GM19239 (cell line): ENCODE measurements at regions not wholly inside any gene's neighbourhood (a gene's known extent, or its start where the extent isn't known, plus 50 kb on each side); places are given as distances from the start of the nearest gene placed in this dataset.
"Not testable (repeated sequence)": the region's sequence is repeated elsewhere in the genome, so short reads cannot be mapped to it uniquely, and the experiment has no call there.

ENCODE experiments used
- DNase-seq: peaks from one replicate; pipeline ENCODE4 v3.0.0; 2011; ENCODE audit warnings: low spot score; ENCODE audit not compliant: insufficient read length
- FAIRE-seq: peaks from 2 replicates; lab custom pipeline; 2011; peaks lifted over from hg19 to GRCh38; lab: Jason Lieb, UNC

DNA sequence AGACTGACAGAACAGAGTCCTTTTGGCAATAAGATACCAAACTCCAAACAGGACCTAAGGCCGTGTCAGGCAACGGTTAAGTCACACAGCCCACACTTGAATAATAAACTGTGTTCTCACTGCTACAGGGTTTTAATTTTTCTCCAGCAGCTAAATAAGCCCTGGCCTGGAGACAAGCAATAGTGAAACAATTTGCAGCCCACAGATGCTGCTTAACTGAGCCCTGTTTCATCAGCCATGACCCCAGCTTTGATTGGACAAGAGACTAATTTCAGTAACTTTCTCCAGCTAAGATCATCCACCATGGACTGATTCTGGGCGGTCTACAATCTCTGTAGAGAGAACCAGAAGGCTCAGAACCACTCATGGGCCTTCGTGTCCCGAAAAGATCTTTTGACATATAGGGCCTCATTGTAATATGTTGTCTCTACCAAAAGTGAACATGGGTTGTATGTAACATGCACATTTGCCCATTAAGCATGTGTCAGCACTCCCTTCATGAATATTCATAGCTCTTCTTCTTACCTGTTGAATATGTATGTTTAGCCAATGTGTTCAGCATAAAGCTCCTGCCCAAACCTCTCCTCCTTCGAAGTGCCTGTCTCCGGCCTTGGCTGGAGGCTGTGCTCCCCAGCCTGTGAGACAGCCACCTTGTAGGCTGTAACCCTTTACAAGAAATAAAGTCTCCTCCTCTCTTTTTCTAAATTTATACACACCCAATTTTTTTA lies 223.1 kb upstream of the AKR1E2 start:
- FAIRE-seq (no peak), DNase-seq (no peak)

DNA sequence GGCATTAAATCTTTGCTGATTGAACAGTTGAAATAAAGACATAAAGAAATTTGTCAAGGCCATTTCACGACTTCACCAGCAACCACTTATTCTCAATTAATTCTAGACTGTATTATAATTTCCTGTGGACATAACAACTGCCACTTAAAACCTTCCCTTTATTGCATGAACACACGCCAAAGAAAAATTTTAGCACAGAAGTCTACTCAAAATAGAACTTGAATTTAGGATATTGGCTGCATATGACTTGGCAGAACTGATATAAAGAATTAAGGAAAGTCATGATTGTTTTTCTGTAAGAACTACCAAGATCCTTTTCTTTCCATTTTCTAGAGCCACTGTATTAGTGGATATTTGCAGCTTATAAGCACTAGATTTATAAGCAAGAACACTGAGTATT lies 226.5 kb upstream of the AKR1E2 start:
- DNase-seq, result no peak
- no peak for FAIRE-seq

DNA sequence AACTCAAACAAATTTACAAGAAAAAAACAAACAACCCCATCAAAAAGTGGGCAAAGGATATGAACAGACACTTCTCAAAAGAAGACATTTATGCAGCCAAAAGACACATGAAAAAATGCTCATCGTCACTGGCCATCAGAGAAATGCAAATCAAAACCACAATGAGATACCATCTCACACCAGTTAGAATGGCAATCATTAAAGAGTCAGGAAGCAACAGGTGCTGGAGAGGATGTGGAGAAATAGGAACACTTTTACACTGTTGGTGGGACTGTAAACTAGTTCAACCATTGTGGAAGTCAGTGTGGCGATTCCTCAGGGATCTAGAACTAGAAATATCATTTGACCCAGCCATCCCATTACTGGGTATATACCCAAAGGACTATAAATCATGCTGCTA lies 228.1 kb upstream of the AKR1E2 start:
- DNase-seq, FAIRE-seq: not testable (repeated sequence)

DNA sequence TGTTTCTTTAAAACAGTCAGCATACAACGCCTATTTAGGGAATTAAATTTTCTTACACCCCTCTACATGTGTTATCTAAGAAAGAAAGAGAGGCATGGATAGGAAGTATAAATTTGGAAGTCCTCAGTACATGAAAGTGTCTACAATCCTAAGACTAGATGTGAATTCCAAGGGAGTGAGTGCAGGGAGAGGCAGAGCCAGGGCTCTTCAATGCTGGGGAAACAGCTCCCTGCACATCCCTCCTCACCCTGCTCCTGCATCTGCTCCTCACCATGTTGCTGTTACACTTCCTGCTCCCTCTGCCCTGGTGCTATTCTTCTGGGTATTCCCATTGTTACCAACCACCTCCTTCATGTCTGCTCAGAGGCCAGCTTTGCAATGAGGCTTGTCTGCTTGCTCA lies 229.1 kb upstream of the AKR1E2 start:
- FAIRE-seq (no peak), DNase-seq (no peak)

DNA sequence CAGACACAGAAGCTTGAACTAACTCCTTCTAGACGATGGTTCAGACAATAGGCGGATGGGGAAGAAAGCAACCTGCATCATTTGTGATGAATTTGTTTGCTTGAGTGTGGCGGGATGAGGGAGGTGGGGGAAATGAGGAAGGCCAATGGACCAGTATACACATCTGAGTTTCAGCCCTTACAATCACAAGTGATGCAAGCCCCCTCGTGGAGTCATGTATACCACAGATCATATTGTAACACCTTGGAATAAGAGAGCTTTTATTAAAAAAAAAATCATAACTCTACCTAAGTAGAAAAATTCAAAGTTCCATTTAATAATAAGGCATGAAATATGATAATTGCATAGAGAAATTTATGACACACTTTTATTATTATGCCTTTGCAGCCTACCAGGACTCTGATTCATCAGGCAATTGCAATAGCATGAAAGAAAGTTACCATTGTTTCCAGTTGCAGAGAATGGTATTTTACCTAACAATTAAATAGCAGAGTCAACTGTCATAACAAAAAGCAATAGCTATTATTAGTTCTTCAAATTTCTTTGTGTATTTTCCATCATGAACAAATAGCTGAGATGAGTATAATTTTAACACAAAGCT lies 230.2 kb upstream of the AKR1E2 start:
- DNase-seq, result no peak

DNA sequence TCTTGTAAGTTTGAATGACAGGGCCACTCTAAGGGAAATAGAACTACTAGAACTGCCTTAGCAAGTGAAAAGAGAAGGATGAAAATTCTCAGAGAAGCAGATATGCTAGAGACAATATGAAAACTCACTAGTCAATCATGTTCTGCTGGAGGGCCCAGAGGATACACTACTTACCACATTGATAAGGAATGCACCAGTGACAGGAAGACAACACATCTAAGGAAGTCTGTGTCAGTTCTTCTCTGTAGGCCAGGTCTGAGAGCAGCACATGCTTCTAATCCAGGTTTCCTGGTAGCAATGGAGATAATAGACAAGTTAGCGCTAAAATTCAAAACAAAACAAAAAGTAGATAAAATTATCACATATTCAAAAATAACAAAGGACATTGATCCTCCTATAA lies 235.2 kb upstream of the AKR1E2 start:
- DNase-seq (no peak), FAIRE-seq (no peak)

More for the DNA sequence above, 230.2 kb upstream of the AKR1E2 start:
- FAIRE-seq, result no peak

DNA sequence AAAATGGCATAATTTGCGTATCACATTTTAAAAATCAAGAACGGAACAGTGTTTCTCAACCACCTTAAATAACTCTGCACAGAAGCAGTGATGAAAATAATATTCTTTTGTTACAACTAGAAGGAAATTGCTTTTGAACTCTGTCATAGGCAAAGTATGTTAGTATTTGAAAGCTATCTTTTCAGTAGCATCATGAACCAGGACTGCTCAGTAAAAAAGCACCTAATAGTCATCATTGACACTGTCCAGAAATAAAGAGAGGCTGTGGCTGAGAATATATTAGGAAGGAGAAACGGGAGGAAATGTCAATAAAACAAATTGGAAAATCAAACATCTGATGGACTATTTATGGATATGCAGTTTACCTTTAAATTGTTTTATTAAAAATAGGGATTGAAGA lies 237.2 kb upstream of the AKR1E2 start:
- no peak for FAIRE-seq
- no peak for DNase-seq

DNA sequence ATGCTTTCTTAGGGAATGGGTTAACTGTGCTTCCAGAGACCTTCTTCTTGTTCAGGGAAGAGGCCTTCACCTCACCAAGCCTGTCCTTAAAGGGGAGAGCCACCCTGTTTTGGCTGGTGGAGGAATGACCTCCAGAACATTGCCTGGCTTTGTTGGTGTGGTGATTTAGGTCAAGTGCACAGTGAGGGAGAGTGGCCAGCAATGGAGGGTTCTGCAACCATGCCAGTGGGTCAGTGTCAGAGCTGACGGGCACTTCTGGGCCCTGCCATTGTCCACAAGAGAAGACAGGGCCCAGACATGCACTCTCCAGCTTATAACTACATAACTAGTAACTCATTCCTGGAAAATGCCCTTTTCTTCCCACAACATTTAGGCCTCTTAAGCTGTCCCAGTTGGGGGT lies 238.5 kb upstream of the AKR1E2 start:
- FAIRE-seq, result no peak
- DNase-seq, result no peak

DNA sequence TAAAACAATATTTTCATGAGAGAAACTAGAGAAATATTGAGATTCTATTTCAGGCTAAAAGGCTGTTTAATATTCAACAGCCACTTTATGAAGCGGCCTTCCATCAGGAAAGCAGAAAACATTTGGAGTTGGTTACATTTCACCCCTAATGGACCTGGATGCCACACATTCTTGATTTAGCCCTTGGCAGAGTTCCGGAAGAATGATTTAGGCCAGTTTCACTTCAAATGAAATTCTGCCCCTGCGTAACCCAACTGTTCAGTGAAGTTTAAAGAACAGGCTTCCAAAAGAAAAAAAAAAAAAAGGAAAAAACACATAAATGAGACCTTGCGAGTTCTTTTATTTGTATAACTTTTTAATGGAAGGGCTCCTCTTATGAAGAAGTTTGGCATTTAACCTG lies 239.2 kb upstream of the AKR1E2 start:
- DNase-seq (no peak), FAIRE-seq (no peak)

DNA sequence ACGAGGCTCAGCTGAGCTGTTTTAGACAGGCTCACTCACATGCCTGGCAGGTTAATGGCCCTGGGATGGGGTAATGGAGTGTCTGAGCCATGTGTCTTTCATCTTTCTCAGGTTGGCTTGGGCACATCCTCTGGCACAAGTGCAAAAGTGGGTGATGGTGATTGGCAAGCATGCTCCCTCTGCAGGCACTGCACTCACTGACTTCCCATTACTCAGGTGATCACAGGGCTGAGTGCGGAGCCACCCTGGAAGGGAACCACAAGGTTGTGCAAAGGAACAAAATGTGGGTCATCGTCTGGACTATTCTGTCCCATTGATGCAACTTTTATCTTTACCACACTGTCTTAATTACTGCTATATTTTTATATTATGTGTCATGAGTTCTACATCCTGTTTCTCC lies 244.1 kb upstream of the AKR1E2 start:
- no peak for DNase-seq
- no peak for FAIRE-seq

DNA sequence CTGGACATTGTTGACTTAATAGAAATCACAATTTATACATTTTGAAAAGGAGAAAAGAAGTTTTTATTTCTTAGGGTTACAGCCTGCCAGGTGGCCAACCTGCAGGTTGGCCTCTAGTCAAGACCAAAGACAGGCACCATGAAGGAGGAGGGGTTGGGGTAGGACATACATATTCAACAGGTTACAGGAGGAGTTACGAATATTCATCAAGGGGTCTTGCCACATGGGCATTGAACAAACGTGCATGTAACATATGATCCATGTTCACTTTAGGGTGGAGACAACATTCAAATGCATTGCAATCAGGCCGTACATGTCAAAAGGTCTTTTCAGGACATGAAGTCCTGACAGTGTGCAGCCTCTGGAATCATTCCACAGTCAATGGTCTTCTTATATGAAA lies 246.2 kb upstream of the AKR1E2 start:
- no peak for DNase-seq
- no peak for FAIRE-seq

DNA sequence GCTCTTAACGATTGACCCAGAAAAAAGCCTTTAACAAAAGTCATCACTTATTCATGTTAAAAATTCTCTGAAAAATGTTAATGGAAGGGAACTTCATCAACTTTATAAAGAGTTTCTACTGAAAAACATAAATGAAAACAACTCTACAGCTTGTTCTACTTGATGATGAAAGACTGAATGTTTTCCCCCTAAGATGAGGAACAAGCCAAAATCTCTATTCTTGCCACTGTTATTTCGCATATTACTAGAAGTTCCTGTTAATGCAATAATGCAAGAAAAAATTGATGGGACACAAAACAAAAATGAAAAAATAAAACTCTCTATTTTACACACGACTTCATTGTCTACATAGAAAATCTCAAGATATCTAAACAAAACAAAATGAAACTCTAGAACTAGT lies 249.8 kb upstream of the AKR1E2 start:
- FAIRE-seq (no peak), DNase-seq (no peak)

DNA sequence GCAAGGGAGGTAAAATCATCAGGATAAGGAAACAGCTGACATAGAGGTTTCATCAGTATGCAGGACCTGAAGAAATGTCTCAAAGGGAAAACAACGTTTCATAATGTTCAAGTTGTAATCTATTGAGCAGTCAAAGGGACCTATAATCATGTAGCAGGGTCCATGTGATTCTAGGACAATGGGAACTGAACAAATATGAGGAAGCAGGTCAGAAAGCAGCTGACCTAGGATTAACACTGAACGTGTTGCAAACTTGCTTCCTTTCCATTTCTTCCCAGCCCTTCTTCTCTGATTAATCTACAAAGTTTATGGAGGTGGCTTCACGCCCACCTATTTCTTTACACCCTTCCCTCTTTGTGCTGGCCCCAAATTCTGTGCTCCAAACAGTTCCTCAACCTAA lies 256.9 kb upstream of the AKR1E2 start:
- FAIRE-seq, result no peak
- DNase-seq, result no peak

DNA sequence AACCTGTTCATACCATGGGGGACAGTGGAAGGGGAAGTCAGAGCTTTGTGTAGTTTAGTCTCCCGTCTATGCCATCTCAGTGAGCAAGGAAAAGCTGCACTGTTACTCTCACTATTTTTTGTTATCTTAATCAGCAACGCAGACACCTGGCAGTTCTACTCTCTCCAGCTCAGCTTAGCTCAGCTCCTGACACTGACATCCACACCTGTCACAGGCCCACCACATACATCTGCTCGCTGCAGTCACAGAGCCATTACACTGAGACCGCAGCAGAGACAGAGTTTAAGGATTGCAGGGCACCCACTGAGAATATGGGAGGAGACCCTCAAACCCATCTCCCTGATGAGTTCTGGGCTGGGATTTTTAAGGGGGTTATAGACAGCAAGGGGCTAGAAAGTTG lies 257.3 kb upstream of the AKR1E2 start:
- no peak for DNase-seq
- FAIRE-seq, result no peak

DNA sequence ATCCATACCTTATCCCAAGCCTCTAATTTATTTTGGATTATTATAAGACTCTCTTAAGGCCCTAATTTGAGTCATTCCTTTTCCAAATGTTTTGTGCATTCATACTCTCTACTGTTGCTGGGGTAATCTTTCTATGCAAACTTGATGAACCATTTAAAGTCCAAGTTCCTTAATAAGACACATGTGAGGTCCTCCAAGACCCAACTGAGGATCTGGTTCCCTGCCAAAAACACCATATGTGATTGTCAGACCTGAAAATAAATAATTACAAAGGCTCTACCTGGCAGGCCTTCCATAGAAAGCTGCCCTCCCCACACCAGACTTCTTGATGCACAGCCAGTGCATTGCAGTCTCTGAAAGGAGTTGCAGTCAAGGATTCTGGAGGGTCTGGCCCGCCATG lies 257.9 kb upstream of the AKR1E2 start:
- DNase-seq (no peak), FAIRE-seq (no peak)

DNA sequence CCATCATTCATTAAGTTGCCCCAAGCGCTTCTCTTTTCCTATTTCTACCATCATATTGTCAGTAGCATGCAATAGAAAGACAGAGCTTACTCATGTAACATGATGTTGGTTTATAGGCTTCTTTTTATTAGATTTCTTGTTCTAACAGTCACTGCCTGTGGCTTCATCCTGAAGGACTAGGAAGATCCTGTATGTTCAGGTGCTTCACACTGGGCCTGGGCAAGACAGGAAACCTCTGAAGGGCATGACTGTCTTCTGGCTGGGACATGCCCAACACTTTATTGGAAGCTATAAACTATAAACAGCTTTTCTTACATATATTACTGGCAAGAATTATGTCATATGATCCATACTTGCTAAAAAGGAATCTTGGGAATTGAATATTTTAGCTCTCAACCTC lies 258.4 kb upstream of the AKR1E2 start:
- DNase-seq, result no peak
- no peak for FAIRE-seq

DNA sequence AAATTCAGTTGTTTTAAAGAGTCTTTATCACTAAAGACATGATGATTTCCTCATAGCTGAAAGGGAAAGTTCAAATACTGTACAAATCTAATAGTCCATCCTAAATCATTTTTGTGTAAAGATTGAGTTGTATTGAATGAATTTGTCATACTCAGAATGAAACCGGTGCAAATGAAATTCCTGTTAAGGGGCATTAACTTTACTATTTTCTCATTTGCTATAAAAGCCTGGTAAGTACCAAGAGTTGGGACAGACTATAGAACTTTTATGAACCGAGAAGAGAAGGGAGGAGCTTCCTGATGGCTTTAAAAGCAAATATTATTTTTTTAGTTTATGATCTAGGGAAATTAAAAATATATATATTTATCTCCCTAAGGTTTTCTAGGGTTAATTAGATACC lies 260.0 kb upstream of the AKR1E2 start:
- DNase-seq (no peak), FAIRE-seq (no peak)

DNA sequence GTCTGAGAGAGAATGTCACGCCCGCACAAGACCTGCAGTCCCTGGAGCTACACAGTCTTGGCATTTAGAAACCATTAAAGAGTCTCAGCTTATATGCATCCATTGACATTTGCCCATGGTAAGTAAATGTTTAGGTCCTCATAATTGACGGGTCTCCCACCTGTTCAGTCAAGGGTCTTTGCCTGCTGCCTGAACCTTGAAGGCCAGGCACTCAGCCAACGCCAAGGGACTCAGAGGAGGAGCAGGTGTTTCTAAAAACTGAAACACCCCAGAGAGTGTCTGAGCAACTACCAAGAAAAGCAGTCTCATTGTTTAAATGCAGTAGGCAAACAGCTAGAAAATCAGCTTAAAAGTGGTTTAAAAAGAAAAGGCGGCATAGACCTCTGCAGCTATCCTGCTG lies 264.7 kb upstream of the AKR1E2 start:
- no peak for FAIRE-seq
- no peak for DNase-seq

DNA sequence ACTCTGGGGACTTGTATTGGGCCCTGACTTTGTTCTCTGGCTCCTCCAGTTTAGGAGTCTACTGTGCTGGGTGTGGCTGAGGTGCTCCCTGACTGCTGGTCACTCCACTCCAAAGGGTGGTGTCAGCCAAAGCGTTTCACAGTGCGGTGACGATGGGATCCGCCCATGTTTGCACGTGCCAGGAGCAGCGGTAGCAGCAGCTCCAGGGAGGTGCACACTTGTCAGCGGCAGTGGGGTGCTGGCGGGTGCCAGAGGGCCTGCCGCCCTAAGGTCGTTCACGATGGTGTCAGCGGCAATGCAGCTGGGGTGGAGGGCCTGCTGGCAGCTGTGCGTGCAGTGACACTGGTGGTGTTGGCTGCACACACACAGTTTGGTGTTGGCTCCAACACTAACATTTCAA lies 268.5 kb upstream of the AKR1E2 start:
- FAIRE-seq, result no peak
- DNase-seq, result no peak

DNA sequence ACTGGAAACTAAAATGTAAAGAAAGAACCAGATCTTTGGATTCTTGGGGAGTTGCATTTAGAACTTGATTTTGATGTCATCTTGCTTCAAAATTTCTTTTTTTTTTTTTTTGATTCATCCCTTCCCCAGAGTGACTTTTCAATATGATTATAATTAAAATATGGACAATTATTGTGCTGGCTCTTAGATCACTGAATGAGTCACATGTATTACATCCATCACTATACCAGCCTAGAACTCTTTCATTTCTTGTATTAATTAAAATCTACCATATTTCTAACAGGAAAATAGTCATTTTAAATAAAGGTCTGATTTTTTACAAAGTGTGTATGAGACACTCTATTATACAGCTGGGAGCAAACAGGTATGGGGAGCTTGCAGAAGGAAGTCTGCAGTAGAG lies 269.5 kb upstream of the AKR1E2 start:
- DNase-seq, result no peak
- no peak for FAIRE-seq

DNA sequence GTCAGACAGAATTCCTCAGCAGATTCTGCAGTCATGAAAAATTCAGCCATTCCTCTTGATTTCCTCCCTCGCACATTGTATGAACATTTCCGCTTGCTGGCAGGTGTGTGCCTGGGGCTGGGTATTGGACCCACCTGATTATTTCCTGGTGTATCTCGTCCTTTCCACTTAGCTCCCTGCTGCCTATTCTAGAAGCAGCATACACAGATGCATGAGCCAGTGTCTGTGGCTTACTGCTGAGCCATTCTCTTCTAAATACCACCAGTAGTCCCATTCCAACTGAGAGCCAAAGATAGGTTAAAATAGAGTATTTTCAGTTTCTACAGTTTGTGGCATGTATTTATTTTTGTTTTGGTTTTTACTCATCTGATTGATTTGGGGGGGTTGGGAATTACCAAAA lies 270.1 kb upstream of the AKR1E2 start:
- FAIRE-seq, result no peak

DNA sequence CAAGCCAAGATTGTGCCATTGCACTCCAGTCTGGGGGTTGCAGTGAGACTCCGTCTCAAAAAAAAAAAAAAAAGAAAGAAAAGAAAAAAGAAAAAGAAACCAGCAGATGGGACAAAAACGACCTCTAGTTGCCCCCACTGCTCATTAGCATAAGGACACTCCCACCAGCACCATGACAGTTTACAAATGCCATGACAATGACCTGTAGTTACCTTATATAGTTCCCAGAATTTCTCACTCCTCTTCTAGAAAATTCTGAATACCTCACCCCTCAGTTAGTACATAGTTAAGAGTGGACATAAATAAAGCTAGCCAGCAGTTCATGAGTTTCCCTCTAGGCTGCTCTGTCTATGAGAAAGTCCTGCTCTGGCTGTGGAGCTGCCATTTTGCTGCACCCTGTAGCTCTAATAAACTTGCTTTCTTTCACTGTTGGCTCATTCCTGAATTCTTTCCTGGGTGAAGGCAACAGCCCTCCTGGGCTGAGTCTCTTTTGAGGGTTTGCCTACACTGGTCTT lies 276.8 kb upstream of the AKR1E2 start:
- FAIRE-seq, result no peak

More for the DNA sequence above, 270.1 kb upstream of the AKR1E2 start:
- DNase-seq, result no peak

More for the DNA sequence above, 276.8 kb upstream of the AKR1E2 start:
- DNase-seq, result no peak
